NCI-H2081 (cell line): ENCODE measurements at regions not wholly inside any gene's neighbourhood (a gene's known extent, or its start where the extent isn't known, plus 50 kb on each side); places are given as distances from the start of the nearest gene placed in this dataset.
"Not testable (repeated sequence)": the region's sequence is repeated elsewhere in the genome, so short reads cannot be mapped to it uniquely, and the experiment has no call there.

Experiments
- DNase-seq, 2 experiments: peaks; one replicate each; lab custom pipeline; 2025; lab: John Stamatoyannopoulos, UW

DNA sequence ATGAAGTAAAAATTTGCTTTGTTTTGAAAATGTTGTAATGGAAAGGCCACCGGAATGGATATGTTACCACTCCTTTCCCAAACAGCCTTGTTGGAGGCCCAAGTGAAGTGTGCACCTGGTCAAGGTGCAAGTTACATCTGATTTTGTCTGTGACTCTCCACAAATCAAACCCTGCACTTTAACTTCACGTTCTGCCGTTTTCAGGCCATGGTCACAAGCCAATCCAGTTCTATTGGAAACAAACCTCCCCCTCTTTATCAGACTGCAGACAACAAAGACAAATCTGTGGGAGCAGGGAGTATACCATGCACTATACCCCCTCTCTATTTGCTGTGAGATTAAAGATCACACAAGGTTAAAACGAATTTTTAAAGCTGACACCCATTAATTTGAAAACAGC, 155.6 kb upstream of the RFC3 start:
- no peak for DNase-seq

DNA sequence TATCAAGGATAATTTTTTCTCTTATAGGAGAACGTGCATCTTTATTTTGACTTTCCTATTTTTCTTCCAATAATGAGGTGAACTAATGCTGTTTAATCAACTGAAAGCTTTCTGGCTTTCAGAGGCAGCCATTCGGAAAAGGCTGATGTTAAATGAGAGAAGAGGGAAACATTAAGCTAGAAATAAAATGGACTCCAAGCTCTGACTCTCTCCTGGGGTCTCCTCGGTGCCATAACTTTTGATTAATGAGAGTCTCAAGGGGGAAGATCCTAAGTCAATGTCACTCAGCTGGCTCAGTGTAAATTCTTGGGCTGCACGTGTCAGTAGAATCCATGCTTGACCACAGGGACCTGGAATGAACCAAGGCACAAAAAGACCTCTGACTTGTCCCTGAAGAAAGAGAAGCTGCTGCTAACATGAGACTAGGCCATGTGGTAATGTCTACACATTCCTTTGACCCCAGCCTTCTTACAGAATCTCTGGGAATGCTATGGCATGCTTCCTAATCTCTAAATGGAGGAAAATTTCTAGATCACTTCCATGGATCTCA, 152.2 kb upstream of the RFC3 start:
- DNase-seq: no peak

GRCh38 chr13:33671560-33671959, 146.4 kb upstream of the RFC3 start:
- DNase-seq: no peak

- DNase-seq: not testable (repeated sequence)
Observed at GRCh38 chr13:33672022-33672421, 145.9 kb upstream of the RFC3 start.

DNA sequence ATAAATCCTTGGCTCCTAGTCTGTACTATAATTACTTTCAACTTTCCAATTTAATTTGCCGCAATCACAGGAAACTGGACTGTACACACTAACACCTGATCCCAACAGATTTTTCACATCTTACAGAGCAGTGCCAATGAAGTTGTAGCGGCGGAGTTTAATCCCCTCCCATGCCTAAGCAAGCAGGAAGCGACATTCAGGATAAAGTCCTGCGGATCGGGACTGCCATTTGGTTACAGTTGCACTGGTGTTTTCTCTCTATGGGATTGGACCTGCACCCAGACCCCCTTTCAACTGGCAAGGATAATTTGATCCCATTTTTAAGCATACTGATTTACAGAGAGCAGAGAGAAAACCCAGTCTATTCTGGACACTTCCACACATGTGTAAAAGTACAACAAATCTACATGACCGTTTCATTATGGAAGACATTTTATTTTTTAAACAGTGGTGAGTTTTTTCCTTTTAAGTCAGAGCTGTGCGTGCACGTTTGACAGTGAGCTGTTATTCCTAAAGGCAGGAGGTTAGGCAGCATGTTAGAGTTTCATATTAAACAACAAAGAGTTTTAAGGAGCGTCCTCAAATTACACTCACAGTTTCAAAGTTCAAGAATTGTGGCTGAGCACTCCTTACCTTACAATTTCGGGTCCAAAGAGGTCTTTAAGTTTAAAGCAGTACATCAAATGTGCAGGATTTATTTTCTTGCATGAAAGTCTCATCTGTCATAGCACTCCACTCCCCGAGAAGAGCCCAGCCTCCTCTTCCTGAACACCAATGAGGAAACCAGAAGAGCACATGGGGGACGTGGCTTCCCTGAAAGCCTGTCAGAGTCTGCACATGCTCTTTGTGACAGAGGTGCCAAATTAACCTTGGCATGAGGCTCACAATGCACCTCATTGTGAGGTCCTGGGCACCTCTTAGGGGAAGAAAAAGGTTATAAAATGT, 141.6 kb upstream of the RFC3 start:
- peak; percentile 73 to 87 for DNase-seq

- no peak for DNase-seq
Observed at GRCh38 chr13:33677215-33677614, 140.7 kb upstream of the RFC3 start.

- DNase-seq: no peak
Observed at GRCh38 chr13:33678084-33678483, 139.9 kb upstream of the RFC3 start.

GRCh38 chr13:33678906-33679657, 138.9 kb upstream of the RFC3 start:
- DNase-seq: no peak

DNA sequence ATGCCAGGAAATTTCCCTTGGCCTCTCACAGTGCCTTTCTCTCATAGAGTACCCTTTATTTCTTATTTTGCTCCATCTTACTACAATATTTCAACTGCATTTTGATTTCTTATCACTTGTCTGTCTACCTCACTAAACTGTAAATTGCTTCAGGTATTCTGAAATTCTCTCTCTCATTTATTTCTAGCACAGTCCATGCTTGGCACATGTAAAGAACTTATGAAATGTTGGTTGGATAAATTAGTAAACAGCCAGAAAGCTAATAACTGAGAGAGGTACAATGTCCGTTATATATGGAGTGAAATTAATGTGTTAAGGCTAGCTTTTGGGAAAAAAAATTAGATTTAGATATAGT, 138.3 kb upstream of the RFC3 start:
- DNase-seq: no peak

DNA sequence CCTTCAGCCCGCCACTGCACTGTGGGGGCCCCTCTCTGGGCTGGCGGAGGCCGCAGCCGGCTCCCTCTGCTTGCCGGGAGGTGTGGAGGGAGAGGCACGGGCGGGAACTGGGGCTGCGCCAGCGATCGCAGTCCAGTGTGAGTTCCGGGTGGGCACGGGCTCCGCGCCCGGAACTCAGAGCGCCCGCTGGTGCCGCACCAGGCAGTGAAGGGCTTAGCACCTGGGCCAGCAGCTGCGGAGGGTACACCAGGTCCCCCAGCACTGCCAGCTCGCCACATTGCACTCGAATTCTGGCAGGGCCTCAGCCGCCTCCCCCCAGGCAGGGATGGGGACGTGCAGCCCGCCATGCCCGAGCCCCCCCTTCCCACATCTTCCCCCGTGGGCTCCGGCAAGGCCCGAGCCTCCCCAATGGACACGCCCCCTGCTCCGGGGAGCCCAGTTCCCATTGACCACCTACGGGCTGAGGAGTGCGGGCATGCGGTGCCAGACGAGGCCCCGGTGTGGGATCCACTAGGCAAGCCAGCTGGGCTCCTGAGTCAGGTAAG, 135.9 kb upstream of the RFC3 start:
- DNase-seq: no peak

DNA sequence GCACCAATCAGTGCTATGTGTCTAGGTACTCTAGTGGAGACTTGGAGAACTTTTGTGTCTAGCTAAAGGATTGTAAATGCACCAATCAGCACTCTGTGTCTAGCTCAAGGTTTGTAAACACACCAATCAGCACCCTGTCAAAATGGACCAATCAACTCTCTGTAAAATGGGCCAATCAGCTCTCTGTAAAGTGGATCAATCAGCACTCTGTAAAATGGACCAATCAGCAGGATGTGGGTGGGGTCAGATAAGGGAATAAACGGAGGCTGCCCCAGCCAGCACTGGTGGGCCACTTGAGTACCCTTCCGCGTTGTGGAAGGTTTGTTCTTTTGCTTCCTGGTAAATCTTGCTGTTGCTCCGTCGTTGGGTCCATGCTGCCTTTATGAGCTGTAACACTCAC, 135.3 kb upstream of the RFC3 start:
- not testable (repeated sequence) for DNase-seq

DNA sequence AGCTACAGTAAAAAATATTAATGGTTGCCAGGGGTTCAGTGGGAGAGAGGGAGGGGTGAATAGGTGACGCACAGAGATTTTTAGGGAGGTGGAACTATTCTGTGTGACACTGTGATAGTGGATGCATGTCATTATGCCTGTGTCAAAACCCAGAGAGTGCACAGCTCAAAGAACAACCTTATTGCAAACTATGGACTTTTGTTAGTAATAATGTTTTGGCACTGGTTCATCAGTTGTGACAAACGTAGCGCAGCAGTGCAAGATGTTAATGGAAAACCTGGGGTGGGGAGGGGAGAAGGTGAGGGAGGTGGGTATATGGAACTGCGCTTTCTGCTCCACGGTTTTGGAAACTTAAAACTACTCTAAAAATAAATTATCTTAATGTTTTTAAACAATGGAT, 134.6 kb upstream of the RFC3 start:
- no peak for DNase-seq

- DNase-seq: no peak
Observed at GRCh38 chr13:33684874-33685273, 133.1 kb upstream of the RFC3 start.

DNA sequence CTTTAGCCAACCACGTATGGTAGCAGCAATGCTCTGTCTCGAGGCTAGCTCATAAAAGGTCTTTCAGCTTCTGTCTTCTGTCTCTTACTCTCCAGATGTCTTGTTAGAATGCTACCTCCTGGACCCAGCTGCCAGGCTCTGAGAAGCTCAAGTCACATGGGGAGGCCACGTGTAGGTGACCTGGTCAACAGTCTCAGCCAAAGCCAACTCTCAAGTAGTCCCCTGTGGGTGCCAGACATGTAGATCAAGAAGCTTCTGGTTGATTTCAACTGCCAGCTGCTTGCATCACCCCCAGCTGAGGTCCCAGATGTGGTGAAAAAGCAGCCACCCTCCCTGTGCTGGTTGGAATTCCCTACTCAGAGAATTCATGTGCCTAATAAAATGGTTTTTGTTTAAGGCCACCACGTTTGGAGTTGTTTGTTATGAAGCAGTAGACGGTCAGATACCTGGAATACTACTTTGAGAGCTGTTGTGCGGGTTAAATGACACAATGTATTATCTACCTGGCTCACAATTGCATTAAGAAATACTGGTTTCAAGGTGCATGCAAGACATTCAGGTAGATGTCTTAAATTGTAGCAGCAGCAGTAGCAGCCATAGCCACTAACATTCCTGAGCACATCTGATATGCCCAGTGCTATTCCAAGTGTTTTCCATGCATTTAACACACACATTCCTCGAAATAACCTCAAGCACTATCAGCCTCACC, 131.0 kb upstream of the RFC3 start:
- DNase-seq: no peak

GRCh38 chr13:33690354-33690753, 127.6 kb upstream of the RFC3 start:
- no peak for DNase-seq

GRCh38 chr13:33691980-33692379, 126.0 kb upstream of the RFC3 start:
- no peak for DNase-seq

- DNase-seq: no peak
Observed at GRCh38 chr13:33692531-33692930, 125.4 kb upstream of the RFC3 start.

- DNase-seq: no peak
Observed at GRCh38 chr13:33694546-33694945, 123.4 kb upstream of the RFC3 start.

- DNase-seq: no peak
Observed at GRCh38 chr13:33696530-33696929, 121.4 kb upstream of the RFC3 start.

DNA sequence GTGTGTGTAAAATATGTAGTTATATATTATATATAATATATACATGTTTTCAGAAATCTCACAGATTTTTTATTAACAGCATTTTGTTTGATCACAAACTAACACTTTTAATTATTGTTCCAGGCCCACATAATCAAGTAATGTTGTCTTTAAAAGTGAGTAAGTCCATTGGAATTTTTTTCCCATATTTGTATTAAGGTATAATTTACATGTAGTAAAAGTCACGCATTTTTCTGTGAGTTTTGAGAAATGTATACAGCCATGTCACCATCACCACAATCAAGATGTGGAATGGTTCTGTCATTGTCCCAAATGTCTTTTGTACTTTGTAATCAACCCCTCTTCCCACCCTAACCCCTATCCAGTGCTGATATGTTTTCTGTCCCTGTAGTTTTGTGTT, 120.0 kb upstream of the RFC3 start:
- no peak for DNase-seq

- DNase-seq: no peak
Observed at GRCh38 chr13:33707449-33707848, 110.5 kb upstream of the RFC3 start.

DNA sequence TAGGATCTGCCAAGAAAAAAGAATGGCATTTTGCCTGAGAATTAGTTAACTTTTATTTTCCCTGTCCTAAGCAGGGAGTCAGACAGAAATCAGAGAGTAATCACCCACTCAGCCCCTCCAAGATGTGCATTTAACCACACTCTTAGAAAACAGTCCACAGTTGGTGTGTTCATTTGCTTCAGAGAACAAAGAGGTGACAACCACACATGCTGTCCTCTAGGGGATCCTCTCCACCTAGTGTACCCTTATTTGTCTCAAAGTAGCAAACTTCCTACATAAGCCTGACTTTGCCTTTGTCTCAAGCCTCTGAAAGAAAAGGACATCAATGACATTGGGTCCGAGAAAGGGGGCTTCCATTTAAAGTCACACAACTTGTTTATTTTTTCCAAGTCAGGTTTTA, 107.0 kb upstream of the RFC3 start:
- no peak for DNase-seq
